Adrenal gland (tissue), 5 donors: ENCODE measurements at regions not wholly inside any gene's neighbourhood (a gene's known extent, or its start where the extent isn't known, plus 50 kb on each side); places are given as distances from the start of the nearest gene placed in this dataset.

Experiments used
- POLR2A ChIP-seq, 2 donors: fragments of 450-650 bp; IDR thresholded peaks; one replicate each; pipeline ENCODE4 v1.6.1; 2017; ENCODE audit warnings: antibody characterized with exemption in 2 of 2, mild to moderate bottlenecking in 2 of 2, moderate library complexity in 1 of 2
- TF ChIP-seq, protein P1 (sequence below), 6 experiments: fragments of 450-650 bp in 4 of 6; fragments of 200-600 bp in 2 of 6; sonication (generic) in 1 of 6; IDR thresholded peaks; 1 replicate in 5 of 6; 2 replicates in 1 of 6; pipeline versions ENCODE4 v1.5.1 to v1.8.0; 2016 to 2021; ENCODE audit warnings: antibody characterized with exemption in 6 of 6, mild to moderate bottlenecking in 2 of 6, moderate library complexity in 1 of 6
- donor health status: DM: no; HTN: no; CAD: no.

DNA sequence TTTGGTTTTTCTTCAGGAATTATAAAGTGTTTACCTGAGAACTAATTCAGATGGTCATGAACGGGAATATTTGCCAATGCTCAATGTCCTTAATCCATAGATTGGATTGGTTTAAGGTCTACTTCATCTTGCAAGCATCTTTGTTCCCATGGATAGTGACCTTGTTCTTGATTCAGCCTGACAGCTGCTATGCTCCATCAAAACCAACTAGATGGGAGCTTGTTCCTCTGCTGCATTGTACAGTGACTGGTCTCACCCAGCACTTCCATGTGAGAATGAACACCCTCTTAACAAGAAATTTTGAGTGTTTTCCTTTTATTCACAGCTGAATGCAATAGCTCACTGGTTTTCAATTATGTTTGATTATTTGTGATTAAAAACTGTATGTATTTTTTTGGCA lies 312.6 kb upstream of the ACTBL2 start:
- TF ChIP-seq, protein P1, sequence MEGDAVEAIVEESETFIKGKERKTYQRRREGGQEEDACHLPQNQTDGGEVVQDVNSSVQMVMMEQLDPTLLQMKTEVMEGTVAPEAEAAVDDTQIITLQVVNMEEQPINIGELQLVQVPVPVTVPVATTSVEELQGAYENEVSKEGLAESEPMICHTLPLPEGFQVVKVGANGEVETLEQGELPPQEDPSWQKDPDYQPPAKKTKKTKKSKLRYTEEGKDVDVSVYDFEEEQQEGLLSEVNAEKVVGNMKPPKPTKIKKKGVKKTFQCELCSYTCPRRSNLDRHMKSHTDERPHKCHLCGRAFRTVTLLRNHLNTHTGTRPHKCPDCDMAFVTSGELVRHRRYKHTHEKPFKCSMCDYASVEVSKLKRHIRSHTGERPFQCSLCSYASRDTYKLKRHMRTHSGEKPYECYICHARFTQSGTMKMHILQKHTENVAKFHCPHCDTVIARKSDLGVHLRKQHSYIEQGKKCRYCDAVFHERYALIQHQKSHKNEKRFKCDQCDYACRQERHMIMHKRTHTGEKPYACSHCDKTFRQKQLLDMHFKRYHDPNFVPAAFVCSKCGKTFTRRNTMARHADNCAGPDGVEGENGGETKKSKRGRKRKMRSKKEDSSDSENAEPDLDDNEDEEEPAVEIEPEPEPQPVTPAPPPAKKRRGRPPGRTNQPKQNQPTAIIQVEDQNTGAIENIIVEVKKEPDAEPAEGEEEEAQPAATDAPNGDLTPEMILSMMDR (IDR thresholded peaks at IDR 0.05) = no peak
- TF ChIP-seq POLR2A (IDR thresholded peaks at IDR 0.05) = no peak
